ENCODE measurements at regions not wholly inside any gene's neighbourhood (a gene's known extent, or its start where the extent isn't known, plus 50 kb on each side); places are given as distances from the start of the nearest gene placed in this dataset.

GRCh38 chr17:36661047-36661666 is 59.8 kb downstream of the MRM1 start:
- DNase-seq: no peak

- DNase-seq: no peak
Measured at GRCh38 chr17:36661688-36662087, 60.3 kb downstream of the MRM1 start.

- no peak for DNase-seq
Measured at GRCh38 chr17:36665417-36665816, 64.0 kb downstream of the MRM1 start.

- no peak for DNase-seq
Measured at GRCh38 chr17:36667922-36668321, 66.5 kb downstream of the MRM1 start.

- no peak for DNase-seq
Measured at GRCh38 chr17:36668824-36669223, 67.4 kb downstream of the MRM1 start.

- no peak for DNase-seq
Measured at GRCh38 chr17:36671144-36671543, 69.8 kb downstream of the MRM1 start.

GRCh38 chr17:36672403-36672918 is 71.1 kb downstream of the MRM1 start:
- DNase-seq: no peak

- no peak for DNase-seq
Measured at GRCh38 chr17:36673068-36673467, 71.7 kb downstream of the MRM1 start.

- no peak for DNase-seq
Measured at GRCh38 chr17:36673637-36674277, 72.4 kb downstream of the MRM1 start.

GRCh38 chr17:36674278-36674650 is 72.9 kb downstream of the MRM1 start:
- DNase-seq: peak; percentile 16

GRCh38 chr17:36675250-36675649 is 73.9 kb downstream of the MRM1 start:
- DNase-seq: no peak

GRCh38 chr17:36675786-36676185 is 74.4 kb downstream of the MRM1 start:
- DNase-seq: no peak

- DNase-seq: no peak
Measured at GRCh38 chr17:36679815-36680467, 78.6 kb downstream of the MRM1 start.

GRCh38 chr17:36680701-36681202 is 79.4 kb downstream of the MRM1 start:
- no peak for DNase-seq

GRCh38 chr17:36682773-36683172 is 81.4 kb downstream of the MRM1 start:
- no peak for DNase-seq

GRCh38 chr17:36683387-36683786 is 82.0 kb downstream of the MRM1 start:
- no peak for DNase-seq

GRCh38 chr17:36684134-36684533 is 82.8 kb downstream of the MRM1 start:
- DNase-seq: no peak

- DNase-seq: no peak
Measured at GRCh38 chr17:36686123-36686669, 84.8 kb downstream of the MRM1 start.

- no peak for DNase-seq
Measured at GRCh38 chr17:36687736-36688135, 86.4 kb downstream of the MRM1 start.

GRCh38 chr17:36689089-36689667 is 87.8 kb downstream of the MRM1 start:
- no peak for DNase-seq

GRCh38 chr17:36690190-36690589 is 88.8 kb downstream of the MRM1 start:
- no peak for DNase-seq

GRCh38 chr17:36691606-36692005 is 90.2 kb downstream of the MRM1 start:
- no peak for DNase-seq

GRCh38 chr17:36695082-36695481 is 93.7 kb downstream of the MRM1 start:
- DNase-seq: no peak

All from SHP77 treated with DMSO at 0.1 percent for 48 hours (cell line).